IPS-18a (cell line): ENCODE measurements at regions not wholly inside any gene's neighbourhood (a gene's known extent, or its start where the extent isn't known, plus 50 kb on each side); places are given as distances from the start of the nearest gene placed in this dataset.

Experiments used
- H3K27ac ChIP-seq: one replicate; pipeline ENCODE4 v1.5.1; 2013; ENCODE audit warnings: low read length
- H3K27me3 ChIP-seq: one replicate; pipeline ENCODE4 v1.6.1; 2013; ENCODE audit warnings: mild to moderate bottlenecking, low read length; ENCODE audit not compliant: control insufficient read depth, insufficient read depth
- H3K36me3 ChIP-seq: one replicate; pipeline ENCODE4 v1.6.1; 2013; ENCODE audit warnings: low read depth, low read length; ENCODE audit not compliant: control insufficient read depth
- H3K4me1 ChIP-seq: one replicate; pipeline ENCODE4 v1.6.1; 2013; ENCODE audit warnings: low read depth, low read length; ENCODE audit not compliant: control insufficient read depth
- H3K4me3 ChIP-seq: one replicate; pipeline ENCODE4 v1.5.1; 2013; ENCODE audit warnings: low read length
- H3K9ac ChIP-seq: one replicate; pipeline ENCODE4 v1.6.1; 2013; ENCODE audit warnings: mild to moderate bottlenecking, low read length, moderate library complexity
- H3K9me3 ChIP-seq: one replicate; pipeline ENCODE4 v1.6.1; 2013; ENCODE audit warnings: low read depth, low read length; ENCODE audit not compliant: control insufficient read depth

DNA sequence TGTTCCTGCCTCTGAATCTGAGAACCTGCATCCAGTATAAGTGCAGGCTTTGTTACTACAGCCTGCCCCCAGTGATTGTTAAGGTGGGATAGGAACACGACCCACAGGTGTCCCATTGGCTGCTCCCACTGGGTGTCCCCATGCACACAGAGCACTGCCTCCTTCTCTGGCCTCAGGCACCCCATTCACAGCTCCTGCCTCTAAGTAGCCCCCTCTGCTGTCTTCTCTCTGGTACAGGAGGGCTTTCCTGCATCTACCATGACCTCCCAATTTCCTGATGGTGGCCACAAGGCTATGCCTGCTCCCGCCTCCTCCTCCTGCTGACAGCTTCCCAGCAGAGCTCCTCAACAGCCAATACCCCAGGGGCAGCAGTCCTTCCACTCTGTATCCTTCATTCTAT lies 238.6 kb upstream of the TMC3 start:
- Histone ChIP-seq H3K9me3 (no peaks in the 10 kb centered on the region), H3K9ac (no peak overlapping the region), H3K36me3 (no peaks in the 10 kb centered on the region), H3K4me1 (no peaks in the 10 kb centered on the region), H3K4me3 (no peak overlapping the region), H3K27ac (no peak overlapping the region), H3K27me3 (no peaks in the 10 kb centered on the region)

DNA sequence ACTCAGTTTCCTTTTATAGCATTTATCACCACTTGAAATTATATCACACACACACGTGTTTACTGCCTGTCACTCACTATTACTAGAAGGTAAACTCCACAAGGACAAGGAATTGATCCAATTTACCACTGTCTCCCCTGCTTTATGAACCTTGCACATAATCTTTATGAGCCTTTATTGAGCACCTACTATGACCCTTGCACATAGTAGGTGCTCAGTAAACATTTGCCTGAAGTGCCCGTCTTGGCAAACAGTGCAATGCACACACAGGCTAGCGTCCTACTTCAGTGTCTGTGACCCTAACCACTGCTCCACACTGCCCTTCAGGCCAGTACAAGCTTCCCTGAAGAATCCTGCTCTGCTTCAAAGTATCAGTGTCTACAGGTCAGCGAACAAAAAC lies 237.7 kb upstream of the TMC3 start:
- no peak overlapping the region for H3K4me3 ChIP-seq
- no peaks in the 10 kb centered on the region for H3K36me3 ChIP-seq
- no peak overlapping the region for H3K9ac ChIP-seq
- no peak overlapping the region for H3K27ac ChIP-seq
- H3K9me3 ChIP-seq, result no peaks in the 10 kb centered on the region
- H3K27me3 ChIP-seq, result no peaks in the 10 kb centered on the region
- H3K4me1 ChIP-seq, result no peaks in the 10 kb centered on the region

DNA sequence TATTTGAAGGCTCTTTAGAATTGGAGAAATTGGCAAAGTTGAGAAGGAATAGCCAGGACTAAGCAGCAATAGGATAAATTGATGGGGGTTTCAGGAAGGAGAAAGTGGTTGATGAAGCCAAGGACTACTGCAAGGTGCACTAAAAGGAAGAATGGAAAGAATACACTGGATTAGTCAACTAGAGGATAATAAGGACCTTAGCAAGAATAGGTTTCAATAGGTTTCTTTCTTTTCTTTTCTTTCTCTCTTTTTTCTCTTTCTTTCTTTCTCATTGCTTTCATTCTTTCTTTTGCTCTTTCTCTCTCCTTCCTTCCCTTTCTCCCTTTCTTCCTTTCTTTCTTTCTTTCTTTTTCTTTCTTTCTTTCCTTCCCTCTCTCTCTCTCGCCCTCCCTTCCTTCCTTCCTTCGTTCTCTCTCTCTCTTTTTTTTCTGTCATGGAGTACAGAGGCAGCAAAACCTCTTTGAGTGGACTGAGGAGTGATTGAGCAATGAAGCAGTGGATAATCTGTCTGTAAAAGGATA lies 234.4 kb upstream of the TMC3 start:
- Histone ChIP-seq H3K4me3 (no peak overlapping the region), H3K9ac (no peak overlapping the region), H3K4me1 (no peaks in the 10 kb centered on the region), H3K36me3 (no peaks in the 10 kb centered on the region), H3K27ac (no peak overlapping the region), H3K27me3 (no peaks in the 10 kb centered on the region), H3K9me3 (no peaks in the 10 kb centered on the region)

GRCh38 chr15:81604713-81605112 lies 230.7 kb upstream of the TMC3 start:
- Histone ChIP-seq H3K9ac (no peak overlapping the region), H3K36me3 (no peaks in the 10 kb centered on the region), H3K9me3 (peaks cover 9% of the 10 kb centered on the region)

DNA sequence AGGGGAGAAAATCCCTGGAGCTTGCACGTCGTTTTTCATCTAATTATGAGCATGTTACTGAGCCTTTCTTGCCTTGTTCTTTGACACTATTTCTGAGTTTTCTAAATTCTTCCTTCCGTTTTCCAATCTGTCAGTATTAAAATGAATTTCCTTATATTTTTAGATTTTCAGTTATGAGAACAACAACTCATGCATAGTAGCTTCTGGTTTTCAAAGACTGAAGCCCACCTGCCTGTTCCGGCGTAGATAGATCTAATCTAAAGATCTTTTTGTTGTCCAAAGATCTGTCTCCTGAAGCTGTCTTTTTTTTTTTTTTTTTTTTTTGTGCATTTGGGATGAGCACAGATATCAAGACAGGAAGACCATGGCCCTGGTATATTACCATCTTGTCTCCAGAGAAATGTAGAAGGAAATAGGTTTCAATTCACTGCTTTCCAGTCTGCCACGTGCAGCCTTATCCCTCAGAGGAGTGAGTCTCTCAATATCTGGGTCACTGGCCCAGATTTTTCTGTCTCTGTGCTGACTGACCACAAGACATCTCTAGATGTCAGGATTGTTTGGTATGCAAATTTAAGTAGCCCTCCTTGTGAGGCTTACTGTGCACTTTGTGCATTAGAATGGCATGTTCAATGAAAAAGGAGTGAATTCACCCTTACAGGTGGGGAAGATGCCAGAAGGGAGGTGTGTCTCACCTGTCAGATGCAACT lies 222.3 kb upstream of the TMC3 start:
- Histone ChIP-seq H3K9ac (no peak overlapping the region), H3K27me3 (no peaks in the 10 kb centered on the region), H3K4me1 (no peaks in the 10 kb centered on the region), H3K9me3 (peaks cover 6% of the 10 kb centered on the region), H3K36me3 (no peaks in the 10 kb centered on the region), H3K4me3 (no peak overlapping the region), H3K27ac (no peak overlapping the region)

More at GRCh38 chr15:81604713-81605112, 230.7 kb upstream of the TMC3 start:
- H3K4me3 ChIP-seq, result no peak overlapping the region
- no peak overlapping the region for H3K27ac ChIP-seq
- no peaks in the 10 kb centered on the region for H3K27me3 ChIP-seq
- H3K4me1 ChIP-seq, result no peaks in the 10 kb centered on the region

GRCh38 chr15:81595752-81596151 lies 221.7 kb upstream of the TMC3 start:
- Histone ChIP-seq H3K4me3 (no peak overlapping the region), H3K9me3 (peaks cover 3% of the 10 kb centered on the region), H3K27me3 (no peaks in the 10 kb centered on the region), H3K27ac (no peak overlapping the region), H3K36me3 (no peaks in the 10 kb centered on the region), H3K9ac (no peak overlapping the region), H3K4me1 (no peaks in the 10 kb centered on the region)

- Histone ChIP-seq H3K36me3 (no peaks in the 10 kb centered on the region), H3K9me3 (no peaks in the 10 kb centered on the region), H3K4me1 (no peaks in the 10 kb centered on the region), H3K27ac (no peak overlapping the region), H3K4me3 (no peak overlapping the region), H3K9ac (no peak overlapping the region), H3K27me3 (no peaks in the 10 kb centered on the region)
Observed at GRCh38 chr15:81589671-81590070, 215.7 kb upstream of the TMC3 start.

- Histone ChIP-seq H3K4me3 (no peak overlapping the region), H3K27me3 (no peaks in the 10 kb centered on the region), H3K36me3 (no peaks in the 10 kb centered on the region), H3K9me3 (peaks cover 5% of the 10 kb centered on the region), H3K4me1 (peaks cover 4% of the 10 kb centered on the region), H3K27ac (no peak overlapping the region), H3K9ac (no peak overlapping the region)
Observed at GRCh38 chr15:81575436-81576123, 201.6 kb upstream of the TMC3 start.

GRCh38 chr15:81573098-81573746 lies 199.2 kb upstream of the TMC3 start:
- no peaks in the 10 kb centered on the region for H3K27me3 ChIP-seq
- H3K9me3 ChIP-seq, result no peaks in the 10 kb centered on the region
- H3K4me1 ChIP-seq, result peaks cover 4% of the 10 kb centered on the region
- H3K9ac ChIP-seq, result no peak overlapping the region
- no peak overlapping the region for H3K27ac ChIP-seq
- no peaks in the 10 kb centered on the region for H3K36me3 ChIP-seq
- no peak overlapping the region for H3K4me3 ChIP-seq

- no peaks in the 10 kb centered on the region for H3K36me3 ChIP-seq
- H3K27me3 ChIP-seq, result no peaks in the 10 kb centered on the region
- H3K4me1 ChIP-seq, result peaks cover 4% of the 10 kb centered on the region
- H3K27ac ChIP-seq, result no peak overlapping the region
- H3K9me3 ChIP-seq, result no peaks in the 10 kb centered on the region
- H3K9ac ChIP-seq, result no peak overlapping the region
- no peak overlapping the region for H3K4me3 ChIP-seq
Observed at GRCh38 chr15:81572190-81572589, 198.2 kb upstream of the TMC3 start.

DNA sequence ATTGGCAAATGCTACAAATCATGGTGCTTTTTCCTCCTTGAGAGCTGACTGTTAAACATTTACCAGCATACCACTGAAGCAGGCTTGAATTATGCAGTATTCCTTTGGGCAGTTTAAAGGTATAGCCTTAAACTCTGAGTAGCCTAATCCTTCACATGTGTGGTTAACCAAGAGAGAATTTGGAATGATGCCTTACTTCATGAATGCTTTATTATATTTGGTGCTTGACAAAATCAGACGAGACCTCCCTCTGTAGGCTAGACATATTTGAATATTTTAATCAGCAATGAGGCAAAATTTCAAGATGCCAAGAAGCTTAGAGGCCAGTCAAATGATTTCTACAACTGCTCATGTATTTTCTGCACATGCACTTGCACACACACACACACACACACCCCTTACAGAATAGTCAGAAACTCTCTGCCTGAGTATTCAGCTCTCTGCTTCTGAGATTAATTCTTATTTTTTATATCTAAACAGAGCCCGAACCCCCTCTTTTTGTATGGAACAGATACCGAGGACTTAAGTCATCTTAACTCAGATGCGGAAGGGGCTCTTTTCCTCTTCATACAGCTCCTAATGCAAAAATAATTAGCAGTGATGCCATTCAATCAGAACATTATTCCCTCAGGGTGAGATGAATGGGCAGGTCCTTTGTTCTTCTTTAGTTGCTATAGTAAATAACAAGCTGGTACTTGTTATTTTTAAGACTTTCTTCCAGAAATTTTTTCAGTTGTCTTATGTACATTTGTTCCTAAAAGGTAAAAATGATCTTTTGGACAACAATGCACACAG lies 195.5 kb upstream of the TMC3 start:
- Histone ChIP-seq H3K9ac (no peak overlapping the region), H3K4me1 (peaks cover 4% of the 10 kb centered on the region), H3K27me3 (no peaks in the 10 kb centered on the region), H3K27ac (no peak overlapping the region), H3K36me3 (no peaks in the 10 kb centered on the region), H3K4me3 (no peak overlapping the region), H3K9me3 (no peaks in the 10 kb centered on the region)
